ENCODE measurements at regions not wholly inside any gene's neighbourhood (a gene's known extent, or its start where the extent isn't known, plus 50 kb on each side); places are given as distances from the start of the nearest gene placed in this dataset.
"Not testable (repeated sequence)": the region's sequence is repeated elsewhere in the genome, so short reads cannot be mapped to it uniquely, and the experiment has no call there.

DNA sequence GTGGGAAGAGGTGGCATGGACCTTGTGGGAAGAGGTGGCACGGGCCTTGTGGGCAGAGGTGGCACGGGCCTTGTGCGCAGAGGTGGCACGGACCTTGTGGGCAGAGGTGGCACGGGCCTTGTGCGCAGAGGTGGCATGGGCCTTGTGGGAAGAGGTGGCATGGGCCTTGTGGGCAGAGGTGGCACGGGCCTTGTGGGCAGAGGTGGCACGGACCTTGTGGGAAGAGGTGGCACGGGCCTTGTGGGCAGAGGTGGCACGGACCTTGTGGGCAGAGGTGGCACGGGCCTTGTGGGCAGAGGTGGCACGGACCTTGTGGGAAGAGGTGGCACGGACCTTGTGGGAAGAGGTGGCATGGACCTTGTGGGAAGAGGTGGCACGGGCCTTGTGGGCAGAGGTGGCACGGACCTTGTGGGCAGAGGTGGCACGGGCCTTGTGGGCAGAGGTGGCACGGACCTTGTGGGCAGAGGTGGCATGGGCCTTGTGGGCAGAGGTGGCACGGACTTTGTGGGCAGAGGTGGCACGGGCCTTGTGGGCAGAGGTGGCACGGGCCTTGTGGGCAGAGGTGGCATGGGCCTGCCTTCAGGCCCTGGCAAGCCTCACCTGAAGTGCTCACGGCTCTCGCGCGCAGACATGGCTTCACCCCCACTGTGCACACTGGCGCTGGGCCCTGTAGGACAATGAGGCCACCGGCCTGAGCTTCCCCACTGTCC lies 403.5 kb downstream of the THBS2 start:
- H4K8ac ChIP-seq (ENCODE audit: low read length); H3K18ac ChIP-seq (ENCODE audit: low read depth in 1 of 2, low read length in 2 of 2); H2BK12ac ChIP-seq (ENCODE audit: low read length in 2 of 2); H3K9me3 ChIP-seq (ENCODE audit: control insufficient read depth, low read length); H2BK15ac ChIP-seq (ENCODE audit: low read depth, poor library complexity, severe bottlenecking); H3K14ac ChIP-seq (ENCODE audit: low read length in 2 of 2); H2BK120ac ChIP-seq (ENCODE audit: low read depth, low read length); H3K4me3 ChIP-seq (ENCODE audit: insufficient read depth in 1 of 2, low read depth in 1 of 2, low read length in 2 of 2); H3K27ac ChIP-seq (ENCODE audit: low read length, poor library complexity, severe bottlenecking); H3K36me3 ChIP-seq (ENCODE audit: control insufficient read depth in 1 of 2, insufficient read depth in 2 of 2, low read depth in 1 of 2, low read length in 2 of 2); H4K91ac ChIP-seq (ENCODE audit: low read length); H2AK5ac ChIP-seq (ENCODE audit: low read length, severe bottlenecking); H3K4me2 ChIP-seq (ENCODE audit: low read length, poor library complexity, severe bottlenecking); H3K23ac ChIP-seq (ENCODE audit: low read length in 2 of 2); H3K79me1 ChIP-seq (replicated peaks; ENCODE audit: low read length, poor library complexity, severe bottlenecking); H2BK5ac ChIP-seq (ENCODE audit: low read depth, low read length, poor library complexity, severe bottlenecking); DNase-seq; H2AFZ ChIP-seq (ENCODE audit: low read depth, low read length); H3K27me3 ChIP-seq (ENCODE audit: control insufficient read depth in 1 of 2, insufficient read depth in 1 of 2, low read length in 2 of 2); H3K4ac ChIP-seq (ENCODE audit: low read depth in 1 of 2, low read length in 2 of 2); H3K9ac ChIP-seq (ENCODE audit: low read length): not testable (repeated sequence)
- H3K4me1 ChIP-seq (ENCODE audit: control insufficient read depth, insufficient read depth, low read depth, low read length), result peaks cover 11% of the 10 kb centered on the region
- WGBS, result 88% methylated on average over 24 of the region's 26 CpGs

DNA sequence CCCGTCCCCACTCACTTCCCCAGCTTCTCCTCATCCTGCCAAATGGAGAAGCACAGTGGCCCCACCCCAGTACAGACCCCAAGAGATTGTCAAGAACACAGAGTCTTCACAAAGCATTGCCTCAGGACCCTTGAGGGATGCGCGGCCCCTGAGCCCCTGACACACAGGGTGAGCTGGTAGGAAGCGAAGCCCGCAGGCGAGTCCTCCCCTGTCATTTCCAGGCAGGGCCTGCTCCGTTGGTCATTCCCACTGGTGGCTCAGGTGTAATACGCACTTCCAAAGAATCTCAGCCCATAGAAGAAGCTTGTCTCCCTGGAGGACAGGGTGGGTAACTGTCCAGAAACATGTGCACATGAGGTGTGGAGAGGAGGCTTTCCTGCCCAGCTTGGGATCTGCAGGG lies 404.2 kb downstream of the THBS2 start:
- 86% methylated on average over 8 of the region's 8 CpGs for WGBS
- H3K4me1 ChIP-seq (ENCODE audit: control insufficient read depth, insufficient read depth, low read depth, low read length), result peaks cover 11% of the 10 kb centered on the region
- H2BK120ac ChIP-seq (ENCODE audit: low read depth, low read length), result no peak overlapping the region
- no peak overlapping the region for H3K27ac ChIP-seq (ENCODE audit: low read length, poor library complexity, severe bottlenecking)
- H2AK5ac ChIP-seq (ENCODE audit: low read length, severe bottlenecking), result no peak overlapping the region
- no peak overlapping the region for H2BK15ac ChIP-seq (ENCODE audit: low read depth, poor library complexity, severe bottlenecking)
- H3K4me3 ChIP-seq (ENCODE audit: insufficient read depth in 1 of 2, low read depth in 1 of 2, low read length in 2 of 2), result no peak overlapping the region
- H3K27me3 ChIP-seq (ENCODE audit: control insufficient read depth in 1 of 2, insufficient read depth in 1 of 2, low read length in 2 of 2), result no peaks in the 10 kb centered on the region
- no peak overlapping the region for H2BK12ac ChIP-seq (ENCODE audit: low read length in 2 of 2)
- no peak overlapping the region for H4K8ac ChIP-seq (ENCODE audit: low read length)
- H3K9me3 ChIP-seq (ENCODE audit: control insufficient read depth, low read length), result no peaks in the 10 kb centered on the region
- H2AFZ ChIP-seq (ENCODE audit: low read depth, low read length), result no peak overlapping the region
- no peak for DNase-seq
- H2BK5ac ChIP-seq (ENCODE audit: low read depth, low read length, poor library complexity, severe bottlenecking), result no peak overlapping the region
- no peak overlapping the region for H3K18ac ChIP-seq (ENCODE audit: low read depth in 1 of 2, low read length in 2 of 2)
- no peak overlapping the region for H4K91ac ChIP-seq (ENCODE audit: low read length)
- H3K36me3 ChIP-seq (ENCODE audit: control insufficient read depth in 1 of 2, insufficient read depth in 2 of 2, low read depth in 1 of 2, low read length in 2 of 2), result no peaks in the 10 kb centered on the region
- no peak overlapping the region for H3K4ac ChIP-seq (ENCODE audit: low read depth in 1 of 2, low read length in 2 of 2)
- no peak overlapping the region for H3K9ac ChIP-seq (ENCODE audit: low read length)
- no peak overlapping the region for H3K14ac ChIP-seq (ENCODE audit: low read length in 2 of 2)
- H3K23ac ChIP-seq (ENCODE audit: low read length in 2 of 2), result no peak overlapping the region
- H3K79me1 ChIP-seq (replicated peaks; ENCODE audit: low read length, poor library complexity, severe bottlenecking), result no peaks in the 10 kb centered on the region
- H3K4me2 ChIP-seq (ENCODE audit: low read length, poor library complexity, severe bottlenecking), result no peak overlapping the region

DNA sequence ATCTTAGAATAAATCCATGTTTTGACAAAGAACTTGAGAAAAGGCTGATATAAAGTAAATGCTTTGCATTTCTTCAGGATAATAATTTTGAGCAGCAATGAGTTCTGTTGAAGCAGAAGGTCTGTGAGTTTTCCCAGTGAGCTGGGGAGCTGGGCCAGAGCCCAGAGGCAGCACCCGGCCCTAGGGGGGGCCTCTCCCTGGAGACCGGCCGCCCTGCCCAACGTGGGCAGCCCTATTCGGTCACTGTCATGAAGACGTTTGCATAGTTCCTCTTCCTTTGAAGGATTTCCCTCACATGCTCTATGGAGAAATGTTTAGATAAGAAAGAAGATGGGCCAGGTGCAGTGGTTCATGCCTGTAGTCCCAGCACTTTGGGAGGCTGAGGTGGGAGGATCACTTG lies 404.8 kb downstream of the THBS2 start:
- H4K8ac ChIP-seq (ENCODE audit: low read length), result no peak overlapping the region
- WGBS, result 67% methylated on average over 6 of the region's 6 CpGs

DNA sequence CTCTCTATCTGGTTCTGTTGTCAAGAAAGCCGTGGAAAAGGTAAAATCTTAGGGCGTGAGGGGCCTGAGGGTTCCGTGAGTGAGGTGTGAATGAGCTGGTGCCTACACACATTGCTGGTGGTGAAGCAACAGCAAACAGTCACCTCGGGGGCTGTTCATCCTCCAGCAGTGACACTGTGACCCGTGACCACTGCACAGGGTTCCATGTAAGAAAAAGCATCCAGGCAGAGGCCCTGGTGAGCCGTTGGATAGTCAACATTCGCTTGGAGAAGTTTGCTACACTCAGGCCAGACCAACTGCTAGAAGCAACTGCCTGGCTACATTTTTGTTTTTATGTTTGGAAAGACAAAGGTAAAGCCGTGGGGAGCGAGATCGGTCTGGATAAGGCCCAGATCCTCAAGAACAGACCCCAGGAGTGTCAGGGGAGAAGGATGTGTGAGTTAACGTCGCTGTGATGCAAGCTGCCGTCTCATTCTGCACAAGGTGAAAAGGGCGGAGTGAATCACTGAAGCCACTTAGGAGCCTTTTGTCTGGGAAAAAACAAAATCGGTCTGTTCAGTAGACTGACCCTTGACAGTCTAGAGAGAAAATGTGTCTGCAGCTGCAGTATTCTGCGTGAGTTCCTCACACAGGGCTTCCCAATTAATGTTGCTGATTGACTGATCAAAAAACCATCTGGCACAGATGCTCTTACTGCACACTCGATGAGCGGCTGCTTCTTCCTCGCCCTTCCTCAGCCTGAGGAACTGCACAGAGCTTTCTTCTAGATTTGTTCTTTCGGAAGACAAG lies 404.0 kb downstream of the SMOC2 start:
- no peak overlapping the region for H3K14ac ChIP-seq (ENCODE audit: low read length in 2 of 2)
- H2BK120ac ChIP-seq (ENCODE audit: low read depth, low read length), result no peak overlapping the region
- no peaks in the 10 kb centered on the region for H3K36me3 ChIP-seq (ENCODE audit: control insufficient read depth in 1 of 2, insufficient read depth in 2 of 2, low read depth in 1 of 2, low read length in 2 of 2)
- no peak overlapping the region for H3K9ac ChIP-seq (ENCODE audit: low read length)
- H4K91ac ChIP-seq (ENCODE audit: low read length), result no peak overlapping the region
- no peak overlapping the region for H2AK5ac ChIP-seq (ENCODE audit: low read length, severe bottlenecking)
- H3K4ac ChIP-seq (ENCODE audit: low read depth in 1 of 2, low read length in 2 of 2), result no peak overlapping the region
- peaks cover 0 to 6% of the 10 kb centered on the region in 2 experiments for H3K27me3 ChIP-seq (ENCODE audit: control insufficient read depth in 1 of 2, insufficient read depth in 1 of 2, low read length in 2 of 2)
- no peak overlapping the region for H2AFZ ChIP-seq (ENCODE audit: low read depth, low read length)
- DNase-seq, result no peak
- no peak overlapping the region for H3K18ac ChIP-seq (ENCODE audit: low read depth in 1 of 2, low read length in 2 of 2)
- WGBS, result 72% methylated on average over 20 of the region's 20 CpGs
- H4K8ac ChIP-seq (ENCODE audit: low read length), result no peak overlapping the region
- no peak overlapping the region for H3K4me2 ChIP-seq (ENCODE audit: low read length, poor library complexity, severe bottlenecking)
- H3K23ac ChIP-seq (ENCODE audit: low read length in 2 of 2), result no peak overlapping the region
- no peak overlapping the region for H3K4me3 ChIP-seq (ENCODE audit: insufficient read depth in 1 of 2, low read depth in 1 of 2, low read length in 2 of 2)
- H3K27ac ChIP-seq (ENCODE audit: low read length, poor library complexity, severe bottlenecking), result no peak overlapping the region
- no peak overlapping the region for H2BK12ac ChIP-seq (ENCODE audit: low read length in 2 of 2)
- no peak overlapping the region for H2BK5ac ChIP-seq (ENCODE audit: low read depth, low read length, poor library complexity, severe bottlenecking)
- no peaks in the 10 kb centered on the region for H3K9me3 ChIP-seq (ENCODE audit: control insufficient read depth, low read length)
- no peaks in the 10 kb centered on the region for H3K4me1 ChIP-seq (ENCODE audit: control insufficient read depth, insufficient read depth, low read depth, low read length)
- no peaks in the 10 kb centered on the region for H3K79me1 ChIP-seq (replicated peaks; ENCODE audit: low read length, poor library complexity, severe bottlenecking)
- H2BK15ac ChIP-seq (ENCODE audit: low read depth, poor library complexity, severe bottlenecking), result no peak overlapping the region

More for the DNA sequence above, 404.8 kb downstream of the THBS2 start:
- Histone ChIP-seq H3K79me1 (replicated peaks; ENCODE audit: low read length, poor library complexity, severe bottlenecking) (no peaks in the 10 kb centered on the region), H3K9ac (ENCODE audit: low read length) (no peak overlapping the region), H3K4me3 (ENCODE audit: insufficient read depth in 1 of 2, low read depth in 1 of 2, low read length in 2 of 2) (no peak overlapping the region), H3K27me3 (ENCODE audit: control insufficient read depth in 1 of 2, insufficient read depth in 1 of 2, low read length in 2 of 2) (no peaks in the 10 kb centered on the region), H3K4me1 (ENCODE audit: control insufficient read depth, insufficient read depth, low read depth, low read length) (peaks cover 11% of the 10 kb centered on the region), H3K14ac (ENCODE audit: low read length in 2 of 2) (no peak overlapping the region), H3K4me2 (ENCODE audit: low read length, poor library complexity, severe bottlenecking) (no peak overlapping the region), H3K27ac (ENCODE audit: low read length, poor library complexity, severe bottlenecking) (no peak overlapping the region), H3K23ac (ENCODE audit: low read length in 2 of 2) (no peak overlapping the region), H2BK12ac (ENCODE audit: low read length in 2 of 2) (no peak overlapping the region), H2AK5ac (ENCODE audit: low read length, severe bottlenecking) (no peak overlapping the region), H2BK5ac (ENCODE audit: low read depth, low read length, poor library complexity, severe bottlenecking) (no peak overlapping the region), H3K4ac (ENCODE audit: low read depth in 1 of 2, low read length in 2 of 2) (no peak overlapping the region), H3K18ac (ENCODE audit: low read depth in 1 of 2, low read length in 2 of 2) (no peak overlapping the region), H3K36me3 (ENCODE audit: control insufficient read depth in 1 of 2, insufficient read depth in 2 of 2, low read depth in 1 of 2, low read length in 2 of 2) (no peaks in the 10 kb centered on the region), H2BK120ac (ENCODE audit: low read depth, low read length) (no peak overlapping the region), H3K9me3 (ENCODE audit: control insufficient read depth, low read length) (no peaks in the 10 kb centered on the region), H2AFZ (ENCODE audit: low read depth, low read length) (no peak overlapping the region), H4K91ac (ENCODE audit: low read length) (no peak overlapping the region), H2BK15ac (ENCODE audit: low read depth, poor library complexity, severe bottlenecking) (no peak overlapping the region)
- no peak for DNase-seq
